GM12873 (cell line): ENCODE measurements at regions not wholly inside any gene's neighbourhood (a gene's known extent, or its start where the extent isn't known, plus 50 kb on each side); places are given as distances from the start of the nearest gene placed in this dataset.
A peak's percentile ranks its signal among the peaks of the same experiment; 100 is the strongest.

Experiments
- CTCF ChIP-seq: IDR thresholded peaks from 2 replicates; pipeline ENCODE4 v1.5.1; 2012; ENCODE audit warnings: low read depth, mild to moderate bottlenecking, moderate library complexity, low read length, control low read depth; ENCODE audit not compliant: insufficient read depth; ENCODE audit errors: missing control alignments

- TF ChIP-seq CTCF = no peak
Observed at GRCh38 chr18:30333310-30333709, 709.2 kb downstream of the DSC3 start.

GRCh38 chr18:30328839-30329238 lies 713.7 kb downstream of the DSC3 start:
- TF ChIP-seq CTCF = no peak

DNA sequence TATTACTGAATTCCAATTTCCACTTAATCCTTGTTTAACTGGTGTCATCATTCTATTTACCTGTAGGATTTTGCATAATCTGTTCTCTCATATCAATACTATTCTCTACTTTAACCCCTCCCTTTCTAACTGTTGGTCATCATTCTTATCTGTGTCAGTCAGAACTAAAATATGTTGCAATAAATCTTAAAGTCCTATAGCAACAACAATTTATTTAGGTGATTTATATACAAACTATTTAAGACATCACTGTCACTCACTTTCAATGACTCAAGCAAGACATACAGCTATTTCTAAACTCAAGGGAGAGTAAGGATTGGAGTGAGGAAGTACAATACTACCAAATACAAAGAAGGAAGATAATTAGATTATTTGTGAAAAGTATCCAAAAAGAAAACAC lies 740.4 kb downstream of the DSC3 start:
- no peak for TF ChIP-seq CTCF

DNA sequence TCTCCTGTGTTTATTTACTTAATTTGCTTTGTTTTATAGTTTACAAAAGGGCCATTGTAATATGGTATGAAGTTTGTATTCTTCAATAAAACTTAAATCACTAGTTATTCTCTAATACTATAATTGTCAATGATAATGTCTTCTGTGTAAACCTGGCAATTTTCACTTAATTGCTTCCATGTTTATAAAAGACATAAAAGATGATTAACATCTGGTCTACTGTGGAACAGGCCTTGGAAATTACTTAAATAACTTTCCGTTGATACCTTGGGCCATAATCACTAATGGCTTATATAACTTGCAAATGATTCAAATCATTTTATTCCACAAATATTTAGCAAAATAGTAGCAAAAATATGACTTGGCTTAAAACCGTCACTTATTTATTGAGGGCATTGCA lies 743.8 kb downstream of the DSC3 start:
- no peak for TF ChIP-seq CTCF

GRCh38 chr18:30288662-30289414 lies 753.7 kb downstream of the DSC3 start:
- no peak for TF ChIP-seq CTCF

DNA sequence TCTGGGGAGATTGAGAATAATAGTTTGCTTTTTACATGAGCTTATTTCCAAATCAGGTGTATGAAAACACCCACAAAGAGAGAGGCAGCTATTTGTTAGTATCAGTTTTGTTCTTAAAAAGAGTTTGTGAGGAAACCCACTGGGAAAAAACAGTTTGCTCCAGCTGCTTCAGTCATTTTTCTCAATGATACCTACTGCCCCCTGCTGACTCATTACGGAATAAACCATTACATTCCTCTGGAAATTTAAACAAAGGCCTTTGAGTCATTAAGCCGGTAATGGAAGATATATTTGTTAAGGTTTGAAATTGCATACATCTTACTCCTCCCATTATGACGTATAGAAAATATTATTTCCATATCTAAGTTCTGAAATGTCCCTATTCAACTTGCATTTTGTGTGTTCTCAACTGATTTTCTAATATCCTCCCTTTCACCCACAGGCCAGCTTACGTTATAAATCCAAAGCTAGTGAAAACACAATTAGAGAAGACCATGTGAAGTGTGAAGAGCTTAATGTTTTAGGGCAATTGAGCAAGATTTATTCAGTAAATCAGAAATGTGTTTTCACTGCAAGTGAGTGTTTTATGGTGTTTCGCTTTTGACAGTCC lies 761.6 kb downstream of the DSC3 start:
- TF ChIP-seq CTCF = peak; percentile 64

- TF ChIP-seq CTCF = no peak
Observed at GRCh38 chr18:30280186-30280585, 762.4 kb downstream of the DSC3 start.
